Naive thymus-derived CD4-positive, alpha-beta T cell (primary cell): ENCODE measurements at regions not wholly inside any gene's neighbourhood (a gene's known extent, or its start where the extent isn't known, plus 50 kb on each side); places are given as distances from the start of the nearest gene placed in this dataset.

Experiments
- ATAC-seq: fragments of 150-1000 bp; cut with Tn5 transposase; 2 replicates; pipeline ENCODE4 v1.10.0; 2021; ENCODE audit warnings: mild to moderate bottlenecking, moderate library complexity
- CTCF ChIA-PET: fragments of 350-600 bp; sonication (Branson Sonifier 250); formaldehyde crosslinking; loops from one replicate; lab custom pipeline; 2021; ENCODE audit warnings: antibody characterized with exemption; lab: Charles Lee
- POLR2A ChIA-PET: fragments of 350-600 bp; sonication (Branson Sonifier 250); formaldehyde crosslinking; loops from one replicate; lab custom pipeline; 2021; ENCODE audit warnings: antibody characterized with exemption, inconsistent platforms; lab: Charles Lee
- DNase-seq, 9 donors: peaks; one replicate each; pipeline versions ENCODE4 v3.0.0 to v3.0.0-alpha.2; 2020 to 2022; ENCODE audit warnings: mixed read lengths in 1 of 9
- H3K27ac ChIP-seq: one replicate; pipeline ENCODE4 v1.7.0; 2013; ENCODE audit warnings: mild to moderate bottlenecking, low read depth, low read length, moderate library complexity
- H3K27me3 ChIP-seq, 2 donors: one replicate each; pipeline ENCODE4 v1.7.0; 2013; ENCODE audit warnings: low read length in 2 of 2, mild to moderate bottlenecking in 2 of 2, moderate library complexity in 2 of 2; ENCODE audit not compliant: control insufficient read depth in 2 of 2, insufficient read depth in 2 of 2
- H3K36me3 ChIP-seq, 3 experiments: 1 replicate in 2 of 3; 2 replicates in 1 of 3; pipeline ENCODE4 v1.7.0; 2013; ENCODE audit warnings: low read length in 3 of 3, mild to moderate bottlenecking in 3 of 3, moderate library complexity in 1 of 3; ENCODE audit not compliant: insufficient read depth in 3 of 3, control insufficient read depth in 2 of 3
- H3K4me1 ChIP-seq, 2 donors: one replicate each; pipeline ENCODE4 v1.7.0; 2013; ENCODE audit warnings: low read length in 2 of 2, mild to moderate bottlenecking in 2 of 2, moderate library complexity in 1 of 2; ENCODE audit not compliant: control insufficient read depth in 2 of 2, insufficient read depth in 2 of 2
- H3K4me3 ChIP-seq: 2 replicates; pipeline ENCODE4 v1.7.0; 2013; ENCODE audit warnings: mild to moderate bottlenecking, low read length
- H3K9me3 ChIP-seq, 3 experiments: 1 replicate in 2 of 3; 2 replicates in 1 of 3; pipeline ENCODE4 v1.7.0; 2013; ENCODE audit warnings: low read length in 3 of 3; ENCODE audit not compliant: control insufficient read depth in 2 of 3
- H3K27ac Mint-ChIP-seq, 9 donors: one replicate each; pipeline ENCODE4 v1.8.0; 2020 to 2022; ENCODE audit warnings: mixed read lengths in 9 of 9, mild to moderate bottlenecking in 8 of 9, moderate library complexity in 5 of 9, inconsistent platforms in 2 of 9
- H3K27me3 Mint-ChIP-seq, 5 donors: one replicate each; pipeline ENCODE4 v1.8.0; 2021 to 2022; ENCODE audit warnings: mixed read lengths in 5 of 5, mild to moderate bottlenecking in 1 of 5
- H3K36me3 Mint-ChIP-seq, 5 donors: one replicate each; pipeline ENCODE4 v1.8.0; 2020 to 2022; ENCODE audit warnings: mixed read lengths in 5 of 5, mild to moderate bottlenecking in 3 of 5, inconsistent platforms in 1 of 5
- H3K4me1 Mint-ChIP-seq, 7 donors: one replicate each; pipeline ENCODE4 v1.8.0; 2020 to 2022; ENCODE audit warnings: mixed read lengths in 7 of 7, mild to moderate bottlenecking in 3 of 7, inconsistent platforms in 1 of 7
- H3K4me3 Mint-ChIP-seq, 10 donors: one replicate each; pipeline ENCODE4 v1.8.0; 2020 to 2022; ENCODE audit warnings: mild to moderate bottlenecking in 10 of 10, mixed read lengths in 10 of 10, moderate library complexity in 6 of 10, inconsistent platforms in 2 of 10
- H3K9me3 Mint-ChIP-seq, 11 donors: one replicate each; pipeline ENCODE4 v1.8.0; 2020 to 2022; ENCODE audit warnings: mixed read lengths in 11 of 11, mild to moderate bottlenecking in 4 of 11, inconsistent platforms in 1 of 11, moderate library complexity in 1 of 11
- intact Hi-C, 2 donors: fragments of 100-400 bp; cut with micrococcal nuclease; formaldehyde crosslinking; loops; one replicate each; pipeline ENCODE4 v1.15.1; 2023

DNA sequence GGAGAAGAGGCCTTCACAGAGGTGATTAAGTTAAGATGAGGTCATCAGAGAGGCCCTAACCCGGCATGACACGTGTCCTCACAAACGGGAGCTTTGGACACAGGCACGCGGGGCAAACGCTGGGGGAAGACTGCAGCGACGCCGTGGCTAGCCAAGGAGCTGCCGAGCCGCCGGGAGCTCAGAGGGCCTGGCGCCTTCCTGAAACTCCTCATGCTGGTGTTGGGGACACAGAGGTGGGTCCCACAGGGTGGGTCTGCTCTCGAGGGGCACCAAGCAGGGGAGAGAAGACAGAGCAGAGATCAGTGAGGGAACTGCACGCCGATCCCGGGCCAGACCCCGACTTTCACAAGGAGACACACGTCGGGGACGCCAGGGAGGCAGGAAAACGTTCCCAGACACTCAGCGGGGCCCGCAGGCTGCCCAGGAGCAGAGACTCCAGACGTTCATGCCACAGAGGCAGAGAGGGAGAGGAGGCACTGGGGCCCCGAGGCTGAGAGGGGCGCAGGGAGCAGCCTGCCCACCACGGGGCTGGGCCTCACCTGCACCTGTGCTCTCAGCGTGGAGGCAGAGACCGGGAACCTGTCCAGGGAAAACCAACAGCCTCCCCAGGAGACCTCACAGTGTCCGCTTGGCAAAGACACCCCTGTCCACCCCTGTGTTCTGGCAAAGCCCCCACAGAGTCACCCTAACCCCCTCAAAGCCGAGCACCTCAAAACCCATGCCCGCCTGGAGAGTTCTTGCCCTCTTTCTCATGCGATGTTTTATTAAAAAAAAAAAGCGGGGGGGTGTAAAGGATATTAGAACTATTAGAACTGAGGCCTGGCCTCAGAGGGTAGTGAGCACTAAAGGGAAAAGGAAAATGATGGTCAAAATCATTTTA is 103.8 kb downstream of the PDGFA start:
- Mint-ChIP-seq H3K36me3 (peaks cover 0 to 5% (median 4%) of the 10 kb centered on the region in 5 donors), H3K4me1 (peaks cover 0 to 3% (median 0%) of the 10 kb centered on the region in 7 donors)

GRCh38 chr7:416761-417624 is 102.7 kb downstream of the PDGFA start:
- Mint-ChIP-seq H3K36me3 (peaks cover 0 to 5% (median 4%) of the 10 kb centered on the region in 5 donors), H3K27me3 (no peaks in the 10 kb centered on the region)
- CTCF ChIA-PET = interaction anchor here (0.5 kb wide), 1 partner anchor 257 kb away, joined by 3 read pairs; no protein-coding TSS in a partner anchor

More for the DNA sequence above, 103.8 kb downstream of the PDGFA start:
- ATAC-seq (no peak), DNase-seq (no peak)
- intact Hi-C loops = no loop called here
- no peak overlapping the region for H3K27ac Mint-ChIP-seq
- ChIA-PET CTCF (no interaction called here), POLR2A (no interaction called here)
- H3K4me1 ChIP-seq = no peaks in the 10 kb centered on the region
- no peaks in the 10 kb centered on the region for H3K27me3 Mint-ChIP-seq
- H3K27me3 ChIP-seq = no peaks in the 10 kb centered on the region
- H3K9me3 Mint-ChIP-seq = peaks cover 2 to 12% (median 6%) of the 10 kb centered on the region in 11 donors
- H3K9me3 ChIP-seq = peaks cover 0 to 15% (median 0%) of the 10 kb centered on the region in 3 experiments
- H3K36me3 ChIP-seq = no peaks in the 10 kb centered on the region
- H3K4me3 Mint-ChIP-seq = no peak overlapping the region
- H3K27ac ChIP-seq = no peak overlapping the region
- H3K4me3 ChIP-seq = no peak overlapping the region

GRCh38 chr7:417625-417889 is 102.1 kb downstream of the PDGFA start:
- Mint-ChIP-seq H3K27ac (no peak overlapping the region), H3K4me1 (no peaks in the 10 kb centered on the region), H3K36me3 (peaks cover 0 to 5% (median 4%) of the 10 kb centered on the region in 5 donors), H3K9me3 (peaks cover 2 to 12% (median 6%) of the 10 kb centered on the region in 11 donors), H3K4me3 (no peak overlapping the region), H3K27me3 (no peaks in the 10 kb centered on the region)
- ChIA-PET POLR2A (no interaction called here), CTCF (no interaction called here)
- peaks cover 0 to 6% of the 10 kb centered on the region in 2 donors for H3K4me1 ChIP-seq
- H3K27me3 ChIP-seq = no peaks in the 10 kb centered on the region
- peaks cover 0 to 15% (median 0%) of the 10 kb centered on the region in 3 experiments for H3K9me3 ChIP-seq
- no peak overlapping the region for H3K4me3 ChIP-seq
- H3K36me3 ChIP-seq = no peaks in the 10 kb centered on the region
- intact Hi-C loops = no loop called here
- no peak for ATAC-seq
- DNase-seq = no peak
- H3K27ac ChIP-seq = no peak overlapping the region

More at GRCh38 chr7:416761-417624, 102.7 kb downstream of the PDGFA start:
- ATAC-seq (no peak), DNase-seq (no peak)
- no peak overlapping the region for H3K4me3 ChIP-seq
- peaks cover 0 to 6% of the 10 kb centered on the region in 2 donors for H3K4me1 ChIP-seq
- peaks cover 0 to 15% (median 0%) of the 10 kb centered on the region in 3 experiments for H3K9me3 ChIP-seq
- POLR2A ChIA-PET = no interaction called here
- intact Hi-C loops = no loop called here
- no peak overlapping the region for H3K4me3 Mint-ChIP-seq
- H3K27ac ChIP-seq = no peak overlapping the region
- H3K27ac Mint-ChIP-seq = no peak overlapping the region
- no peaks in the 10 kb centered on the region for H3K36me3 ChIP-seq
- peaks cover 0 to 3% (median 0%) of the 10 kb centered on the region in 7 donors for H3K4me1 Mint-ChIP-seq
- H3K27me3 ChIP-seq = no peaks in the 10 kb centered on the region
- H3K9me3 Mint-ChIP-seq = peaks cover 2 to 12% (median 6%) of the 10 kb centered on the region in 11 donors

DNA sequence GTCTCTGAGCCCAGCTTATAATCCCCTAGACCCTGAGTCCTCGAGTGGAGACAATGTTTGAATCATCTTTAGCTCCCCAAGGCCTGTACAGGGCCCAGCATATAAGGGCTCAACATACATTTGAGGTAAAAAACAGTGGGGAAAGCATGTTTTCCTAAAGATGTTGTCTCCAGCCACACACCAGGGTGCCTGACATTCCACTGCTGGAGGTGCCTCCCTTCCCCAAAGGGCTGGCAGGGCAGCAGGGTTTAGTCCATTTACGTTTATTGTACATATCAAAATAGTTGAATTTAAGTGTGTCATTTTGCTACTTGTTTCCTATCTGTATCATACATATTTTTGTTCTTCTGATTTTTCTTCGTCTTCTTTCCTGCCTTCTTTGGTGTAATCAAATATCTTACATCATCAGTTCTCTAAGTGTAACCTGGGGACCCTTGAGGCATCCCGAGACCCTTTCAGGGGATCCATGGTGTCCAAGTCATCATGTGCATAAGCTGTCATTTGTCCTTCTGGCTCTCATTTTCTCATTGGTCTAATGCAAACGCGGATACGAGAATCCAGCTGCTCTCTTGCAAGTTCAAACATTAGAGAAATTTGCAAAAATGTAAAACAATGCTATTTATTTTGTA is 101.6 kb downstream of the PDGFA start:
- no peak for DNase-seq
- Mint-ChIP-seq H3K4me1 (no peaks in the 10 kb centered on the region), H3K9me3 (peaks cover 2 to 12% (median 6%) of the 10 kb centered on the region in 11 donors), H3K36me3 (peaks cover 0 to 5% (median 4%) of the 10 kb centered on the region in 5 donors), H3K4me3 (no peak overlapping the region), H3K27me3 (no peaks in the 10 kb centered on the region), H3K27ac (no peak overlapping the region)
- H3K36me3 ChIP-seq = no peaks in the 10 kb centered on the region
- POLR2A ChIA-PET = no interaction called here
- H3K27me3 ChIP-seq = no peaks in the 10 kb centered on the region
- peaks cover 0 to 15% (median 0%) of the 10 kb centered on the region in 3 experiments for H3K9me3 ChIP-seq
- CTCF ChIA-PET = no interaction called here
- ATAC-seq = no peak
- peaks cover 0 to 6% of the 10 kb centered on the region in 2 donors for H3K4me1 ChIP-seq
- intact Hi-C loops = no loop called here
- H3K27ac ChIP-seq = no peak overlapping the region
- no peak overlapping the region for H3K4me3 ChIP-seq

- H3K27me3 Mint-ChIP-seq = no peaks in the 10 kb centered on the region
- H3K9me3 Mint-ChIP-seq = peaks cover 2 to 12% (median 6%) of the 10 kb centered on the region in 11 donors
- H3K27ac Mint-ChIP-seq = no peak overlapping the region
- no peaks in the 10 kb centered on the region for H3K36me3 ChIP-seq
- CTCF ChIA-PET = no interaction called here
- no peaks in the 10 kb centered on the region for H3K4me1 Mint-ChIP-seq
- peaks cover 0 to 5% (median 4%) of the 10 kb centered on the region in 5 donors for H3K36me3 Mint-ChIP-seq
- POLR2A ChIA-PET = no interaction called here
- no peak for DNase-seq
- H3K27me3 ChIP-seq = no peaks in the 10 kb centered on the region
- H3K4me1 ChIP-seq = peaks cover 0 to 6% of the 10 kb centered on the region in 2 donors
- intact Hi-C loops = no loop called here
- peaks cover 0 to 15% (median 0%) of the 10 kb centered on the region in 3 experiments for H3K9me3 ChIP-seq
- no peak for ATAC-seq
- H3K27ac ChIP-seq = no peak overlapping the region
- H3K4me3 ChIP-seq = no peak overlapping the region
- H3K4me3 Mint-ChIP-seq = no peak overlapping the region
These were observed 100.9 kb downstream of the PDGFA start for GRCh38 chr7:418636-419280.
